Spleen (tissue), 7 donors: ENCODE measurements at regions not wholly inside any gene's neighbourhood (a gene's known extent, or its start where the extent isn't known, plus 50 kb on each side); places are given as distances from the start of the nearest gene placed in this dataset.

Experiments
- CTCF ChIP-seq, 11 experiments: fragments of 200-600 bp in 7 of 11; fragments of 450-650 bp in 4 of 11; sonication (generic) in 4 of 11; IDR thresholded peaks in 8 of 11; conservative IDR thresholded peaks in 3 of 11; 1 replicate in 7 of 11; 2 replicates in 4 of 11; pipeline versions ENCODE4 v1.4.0 to v1.8.0; 2016 to 2021; ENCODE audit warnings: antibody characterized with exemption in 11 of 11, inconsistent platforms in 4 of 11, mild to moderate bottlenecking in 1 of 11
- POLR2A ChIP-seq, 3 donors: fragments of 450-650 bp; IDR thresholded peaks; one replicate each; pipeline ENCODE4 v1.5.1; 2017; ENCODE audit warnings: antibody characterized with exemption in 3 of 3, mild to moderate bottlenecking in 1 of 3
- POLR2AphosphoS5 ChIP-seq, 3 donors: sonication (generic); formaldehyde crosslinking; IDR thresholded peaks; one replicate each; pipeline ENCODE4 v1.5.1; 2017; ENCODE audit warnings: antibody characterized with exemption in 3 of 3
- donor health status: DM: no; HTN: no; CAD: no; lungs with moderate emphysema.
- donor health status: DM: no; HTN: no; CAD: no.
- donor health status: DM: no; HTN: no; CAD: no.

GRCh38 chr3:72625602-72626337 is 222.5 kb downstream of the SHQ1 start:
- no peak for TF ChIP-seq POLR2A (IDR thresholded peaks at IDR 0.05)
- TF ChIP-seq CTCF (IDR thresholded peaks at IDR 0.05 in 8 of 11, conservative IDR thresholded peaks at IDR 0.05 in 3 of 11) = no peak
- no peak for TF ChIP-seq POLR2AphosphoS5 (IDR thresholded peaks at IDR 0.05)
